GM23248 (cell line): ENCODE measurements at regions not wholly inside any gene's neighbourhood (a gene's known extent, or its start where the extent isn't known, plus 50 kb on each side); places are given as distances from the start of the nearest gene placed in this dataset.

Experiments used
- EZH2 ChIP-seq: fragments of 200-600 bp; sonication (generic); IDR thresholded peaks from 2 replicates; pipeline ENCODE4 v1.6.1; 2018; ENCODE audit warnings: antibody characterized with exemption, mild to moderate bottlenecking; ENCODE audit not compliant: insufficient read depth, poor library complexity, severe bottlenecking
- EZH2phosphoT487 ChIP-seq: fragments of 200-600 bp; sonication (generic); IDR thresholded peaks from 2 replicates; pipeline ENCODE4 v1.6.1; 2018; ENCODE audit warnings: antibody characterized with exemption, moderate library complexity, mild to moderate bottlenecking, low read depth; ENCODE audit not compliant: insufficient read depth

GRCh38 chr2:176865336-176865735, 347.3 kb upstream of the HNRNPA3 start:
- no peak for TF ChIP-seq EZH2phosphoT487
- no peak for TF ChIP-seq EZH2
